Activated T-cell treated with anti-CD3 and anti-CD28 coated beads, Interleukin-2, amount 50 U/mL, for 24 hours (primary cell): ENCODE measurements at regions not wholly inside any gene's neighbourhood (a gene's known extent, or its start where the extent isn't known, plus 50 kb on each side); places are given as distances from the start of the nearest gene placed in this dataset.
"Not testable (repeated sequence)": the region's sequence is repeated elsewhere in the genome, so short reads cannot be mapped to it uniquely, and the experiment has no call there.

ENCODE experiments used
- DNase-seq: peaks from one replicate; pipeline ENCODE4 v3.0.0-alpha.2; 2020
- H3K27ac Mint-ChIP-seq: 2 replicates; pipeline ENCODE4 v1.8.0; 2020; ENCODE audit warnings: mild to moderate bottlenecking, mixed read lengths
- H3K27me3 Mint-ChIP-seq: 2 replicates; pipeline ENCODE4 v1.8.0; 2020; ENCODE audit warnings: mixed read lengths
- H3K36me3 Mint-ChIP-seq: 2 replicates; pipeline ENCODE4 v1.8.0; 2020; ENCODE audit warnings: low read depth, mixed read lengths
- H3K4me1 Mint-ChIP-seq: 2 replicates; pipeline ENCODE4 v1.8.0; 2020; ENCODE audit warnings: low read depth, mixed read lengths
- H3K4me3 Mint-ChIP-seq: 2 replicates; pipeline ENCODE4 v1.8.0; 2020; ENCODE audit warnings: mild to moderate bottlenecking, moderate library complexity, mixed read lengths
- H3K9me3 Mint-ChIP-seq: 2 replicates; pipeline ENCODE4 v1.8.0; 2020; ENCODE audit warnings: mixed read lengths

DNA sequence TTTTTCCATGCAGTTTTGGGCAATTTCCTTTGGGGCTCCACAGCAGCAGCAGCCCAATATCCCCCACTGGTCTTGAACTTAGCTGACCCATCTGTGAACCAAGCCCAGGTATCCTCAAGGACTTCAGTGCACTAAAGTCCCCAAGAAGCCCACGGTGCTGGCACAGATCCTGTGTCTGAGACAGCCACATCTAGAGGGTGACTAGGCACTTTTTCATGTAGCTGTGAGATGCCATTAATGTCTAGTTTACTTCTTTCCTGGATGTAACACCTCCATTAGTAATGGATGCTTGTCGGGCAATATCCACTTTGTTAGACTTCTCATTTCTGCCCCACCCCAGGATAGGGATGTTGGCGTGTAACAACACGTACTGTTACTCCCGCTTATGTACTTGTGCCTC lies 117.9 kb downstream of the GPCPD1 start:
- H3K4me1 Mint-ChIP-seq = no peaks in the 10 kb centered on the region

DNA sequence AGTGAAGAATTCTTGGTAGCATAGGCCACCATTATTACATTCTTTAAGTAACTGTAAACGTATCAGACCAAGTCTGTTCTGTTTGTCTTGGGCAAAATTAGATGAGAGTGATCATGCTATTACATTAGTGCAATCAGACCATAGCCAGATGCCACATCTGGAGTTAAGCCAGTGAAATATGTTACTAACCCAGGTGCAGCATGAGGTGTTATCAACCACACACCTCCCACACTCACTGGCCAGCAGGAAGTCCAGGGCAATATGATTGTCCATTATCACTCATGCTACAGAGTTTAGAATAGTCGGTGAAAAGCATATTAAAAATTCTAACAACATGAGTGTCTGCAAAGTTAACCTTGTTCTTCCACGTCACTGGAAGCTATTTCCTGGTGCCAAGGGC lies 119.4 kb downstream of the GPCPD1 start:
- no peak for DNase-seq
- no peak overlapping the region for H3K4me3 Mint-ChIP-seq
- no peaks in the 10 kb centered on the region for H3K9me3 Mint-ChIP-seq
- H3K4me1 Mint-ChIP-seq = peaks cover 6% of the 10 kb centered on the region
- H3K27me3 Mint-ChIP-seq = peaks cover 19% of the 10 kb centered on the region
- no peak overlapping the region for H3K27ac Mint-ChIP-seq
- no peaks in the 10 kb centered on the region for H3K36me3 Mint-ChIP-seq

More for the DNA sequence above, 117.9 kb downstream of the GPCPD1 start:
- no peaks in the 10 kb centered on the region for H3K9me3 Mint-ChIP-seq
- H3K4me3 Mint-ChIP-seq = no peak overlapping the region
- no peaks in the 10 kb centered on the region for H3K36me3 Mint-ChIP-seq
- DNase-seq = no peak
- H3K27me3 Mint-ChIP-seq = peaks cover 7% of the 10 kb centered on the region
- no peak overlapping the region for H3K27ac Mint-ChIP-seq

DNA sequence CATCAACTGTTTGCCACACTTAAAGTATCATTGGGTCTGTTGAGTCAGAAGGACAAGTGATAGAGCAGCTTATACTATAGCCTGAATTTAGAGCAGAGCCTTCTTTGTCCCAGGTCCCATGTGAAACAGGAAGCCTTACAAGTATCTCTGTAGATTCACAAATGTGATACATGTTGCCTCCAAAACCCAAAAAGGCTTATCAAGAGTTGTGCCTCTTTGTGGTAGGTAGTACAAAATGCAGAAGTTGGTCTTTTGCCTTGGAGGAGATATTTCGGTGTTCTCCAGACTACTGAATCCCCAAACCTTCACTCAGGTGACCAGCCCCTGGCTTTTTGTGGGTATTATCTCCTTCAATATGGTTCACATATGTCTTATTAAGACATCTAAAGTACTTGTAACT lies 121.2 kb downstream of the GPCPD1 start:
- Mint-ChIP-seq H3K36me3 (no peaks in the 10 kb centered on the region), H3K9me3 (no peaks in the 10 kb centered on the region), H3K4me1 (peaks cover 12% of the 10 kb centered on the region), H3K27ac (no peak overlapping the region), H3K27me3 (peaks cover 24% of the 10 kb centered on the region), H3K4me3 (no peak overlapping the region)
- no peak for DNase-seq

DNA sequence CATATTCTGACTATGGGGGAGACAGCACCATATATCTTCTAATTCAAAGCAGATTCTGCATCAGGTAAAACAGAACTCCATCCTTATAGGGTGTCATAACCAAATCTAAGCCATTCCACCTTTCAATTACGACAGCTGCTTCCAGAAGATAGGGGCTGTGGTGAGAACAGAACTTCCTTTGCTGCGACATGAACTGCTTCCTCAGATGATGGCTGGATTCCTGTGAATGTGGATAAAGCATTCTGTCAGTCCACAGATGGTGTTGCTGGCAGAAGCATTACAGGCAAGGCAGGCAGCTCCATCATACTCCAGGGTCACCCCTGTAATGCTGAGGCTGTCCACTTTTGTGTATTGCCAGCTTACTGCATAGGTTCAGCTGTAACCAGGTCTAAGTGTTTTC lies 122.0 kb downstream of the GPCPD1 start:
- no peak overlapping the region for H3K27ac Mint-ChIP-seq
- H3K9me3 Mint-ChIP-seq = no peaks in the 10 kb centered on the region
- no peak for DNase-seq
- no peak overlapping the region for H3K4me3 Mint-ChIP-seq
- peaks cover 24% of the 10 kb centered on the region for H3K27me3 Mint-ChIP-seq
- no peaks in the 10 kb centered on the region for H3K36me3 Mint-ChIP-seq
- H3K4me1 Mint-ChIP-seq = peaks cover 12% of the 10 kb centered on the region

DNA sequence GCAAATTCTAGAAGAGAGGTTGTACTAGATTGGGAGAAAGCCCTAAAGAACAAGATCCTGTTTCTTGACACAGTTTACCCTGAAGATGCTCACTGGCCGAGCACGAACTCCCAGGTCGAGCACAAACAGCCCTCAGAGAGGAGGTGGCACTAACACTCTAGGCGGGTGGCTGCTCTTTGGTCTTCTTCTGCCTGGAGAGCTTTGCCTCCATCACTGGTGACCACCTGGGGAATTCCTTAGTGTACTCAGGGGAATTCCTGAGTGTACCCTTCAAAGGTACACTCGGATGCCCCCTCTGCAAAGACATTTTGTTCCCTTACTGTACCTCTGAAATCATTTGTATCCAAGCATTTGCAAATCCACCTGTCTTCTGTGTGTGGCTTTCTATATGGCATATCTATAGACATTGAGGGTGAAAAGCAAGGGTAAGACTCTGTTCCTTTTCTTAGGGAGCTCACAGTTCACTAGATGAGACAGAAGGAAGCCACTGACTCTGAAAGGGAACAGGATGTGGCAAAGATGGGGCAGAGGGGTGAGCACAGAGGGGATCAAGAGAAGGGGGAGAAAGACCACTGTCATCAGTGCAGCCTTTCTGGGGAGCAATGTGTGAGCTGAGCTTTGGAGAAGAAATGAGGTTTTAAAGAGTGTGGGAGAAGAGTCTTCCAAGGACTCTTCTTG lies 124.3 kb downstream of the GPCPD1 start:
- Mint-ChIP-seq H3K4me1 (peaks cover 12% of the 10 kb centered on the region), H3K4me3 (no peak overlapping the region), H3K36me3 (no peaks in the 10 kb centered on the region), H3K27me3 (peaks cover 24% of the 10 kb centered on the region), H3K9me3 (no peaks in the 10 kb centered on the region), H3K27ac (no peak overlapping the region)
- no peak for DNase-seq

DNA sequence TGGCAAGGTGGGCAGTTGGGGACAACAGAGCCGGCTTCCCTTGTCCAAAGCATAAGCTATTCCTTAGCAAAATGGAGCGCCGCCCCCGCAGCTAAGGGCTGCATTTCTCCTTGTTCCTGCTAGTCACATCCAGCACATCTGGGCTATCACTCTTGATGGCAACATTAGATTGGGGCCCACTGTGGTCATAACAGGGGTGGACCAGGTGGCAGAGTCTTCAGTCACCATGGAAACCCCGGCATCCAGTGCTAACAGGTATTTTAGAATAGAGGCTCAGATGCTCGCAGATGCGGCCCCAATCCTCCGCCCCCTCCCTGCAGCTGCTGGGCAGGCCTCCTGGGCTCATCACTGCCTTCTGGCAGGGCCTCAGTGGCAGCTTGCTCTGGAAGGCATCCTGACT lies 125.9 kb downstream of the GPCPD1 start:
- peaks cover 24% of the 10 kb centered on the region for H3K27me3 Mint-ChIP-seq
- H3K36me3 Mint-ChIP-seq = no peaks in the 10 kb centered on the region
- no peaks in the 10 kb centered on the region for H3K9me3 Mint-ChIP-seq
- H3K4me1 Mint-ChIP-seq = peaks cover 12% of the 10 kb centered on the region
- no peak overlapping the region for H3K4me3 Mint-ChIP-seq
- no peak overlapping the region for H3K27ac Mint-ChIP-seq
- DNase-seq = no peak

DNA sequence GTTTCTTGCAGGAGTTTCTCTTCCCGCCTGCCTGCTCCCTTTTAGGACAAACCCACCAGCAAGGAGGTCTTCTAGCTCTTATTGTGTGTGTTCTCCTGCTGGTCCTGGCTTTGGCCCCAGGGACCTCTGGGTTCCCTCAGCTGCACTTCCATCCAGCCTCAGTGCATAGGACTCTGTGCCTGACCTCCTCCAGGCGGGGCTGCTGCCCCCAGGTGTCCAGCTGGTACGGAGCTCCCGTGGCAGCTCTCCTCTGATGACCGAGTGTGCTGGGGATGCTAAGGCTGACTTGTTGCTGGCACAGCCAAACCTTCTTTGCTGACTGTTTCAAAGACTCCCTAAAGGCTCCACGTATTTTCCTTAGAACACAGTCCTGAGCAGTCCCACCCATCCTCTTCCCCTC lies 126.5 kb downstream of the GPCPD1 start:
- no peak overlapping the region for H3K27ac Mint-ChIP-seq
- no peaks in the 10 kb centered on the region for H3K36me3 Mint-ChIP-seq
- no peaks in the 10 kb centered on the region for H3K9me3 Mint-ChIP-seq
- H3K27me3 Mint-ChIP-seq = peaks cover 24% of the 10 kb centered on the region
- H3K4me1 Mint-ChIP-seq = peaks cover 12% of the 10 kb centered on the region
- no peak for DNase-seq
- H3K4me3 Mint-ChIP-seq = no peak overlapping the region

DNA sequence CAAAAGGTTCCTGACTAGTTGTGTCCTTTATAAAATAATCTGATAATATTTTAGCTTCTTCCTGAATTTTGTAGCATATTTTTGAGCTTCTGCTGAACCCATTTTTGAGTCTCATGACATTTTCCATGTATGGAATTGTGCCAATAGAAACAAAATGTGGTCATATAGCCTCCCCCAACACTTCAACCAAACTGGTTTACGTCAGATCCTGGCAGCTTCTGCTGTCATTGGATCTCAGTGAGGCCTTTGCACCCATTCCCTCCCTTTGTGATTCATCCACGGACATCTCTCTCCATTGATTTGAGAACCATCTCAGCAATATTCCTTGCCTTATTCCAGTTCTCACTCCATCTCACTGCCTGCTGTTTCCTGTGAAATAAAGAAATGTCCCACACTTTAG lies 128.0 kb downstream of the GPCPD1 start:
- Mint-ChIP-seq H3K27me3 (peaks cover 18% of the 10 kb centered on the region), H3K36me3 (no peaks in the 10 kb centered on the region), H3K4me1 (peaks cover 15% of the 10 kb centered on the region), H3K27ac (no peak overlapping the region), H3K4me3 (no peak overlapping the region), H3K9me3 (no peaks in the 10 kb centered on the region)
- no peak for DNase-seq

DNA sequence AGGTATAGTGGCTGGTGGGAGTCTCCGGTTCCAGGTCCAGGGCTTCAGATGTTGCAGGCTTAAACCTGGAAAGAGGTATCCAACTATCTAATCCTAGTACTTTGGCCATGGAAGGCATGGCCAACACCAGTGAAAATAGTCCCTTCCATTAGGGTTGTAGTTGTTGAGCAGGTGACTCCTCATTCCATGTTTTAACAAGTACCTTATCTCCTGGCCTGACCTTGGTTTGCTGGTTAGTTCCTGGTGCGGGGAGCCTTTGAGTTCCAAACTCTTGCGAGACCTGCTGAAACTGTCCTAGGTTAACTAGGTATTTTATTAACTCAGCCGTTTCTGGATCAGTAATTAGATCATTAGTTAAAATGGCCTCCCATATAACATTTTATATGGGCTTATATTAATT lies 128.9 kb downstream of the GPCPD1 start:
- H3K36me3 Mint-ChIP-seq = no peaks in the 10 kb centered on the region
- peaks cover 10% of the 10 kb centered on the region for H3K27me3 Mint-ChIP-seq
- no peak overlapping the region for H3K4me3 Mint-ChIP-seq
- peaks cover 13% of the 10 kb centered on the region for H3K4me1 Mint-ChIP-seq
- DNase-seq = no peak
- H3K9me3 Mint-ChIP-seq = no peaks in the 10 kb centered on the region
- no peak overlapping the region for H3K27ac Mint-ChIP-seq

DNA sequence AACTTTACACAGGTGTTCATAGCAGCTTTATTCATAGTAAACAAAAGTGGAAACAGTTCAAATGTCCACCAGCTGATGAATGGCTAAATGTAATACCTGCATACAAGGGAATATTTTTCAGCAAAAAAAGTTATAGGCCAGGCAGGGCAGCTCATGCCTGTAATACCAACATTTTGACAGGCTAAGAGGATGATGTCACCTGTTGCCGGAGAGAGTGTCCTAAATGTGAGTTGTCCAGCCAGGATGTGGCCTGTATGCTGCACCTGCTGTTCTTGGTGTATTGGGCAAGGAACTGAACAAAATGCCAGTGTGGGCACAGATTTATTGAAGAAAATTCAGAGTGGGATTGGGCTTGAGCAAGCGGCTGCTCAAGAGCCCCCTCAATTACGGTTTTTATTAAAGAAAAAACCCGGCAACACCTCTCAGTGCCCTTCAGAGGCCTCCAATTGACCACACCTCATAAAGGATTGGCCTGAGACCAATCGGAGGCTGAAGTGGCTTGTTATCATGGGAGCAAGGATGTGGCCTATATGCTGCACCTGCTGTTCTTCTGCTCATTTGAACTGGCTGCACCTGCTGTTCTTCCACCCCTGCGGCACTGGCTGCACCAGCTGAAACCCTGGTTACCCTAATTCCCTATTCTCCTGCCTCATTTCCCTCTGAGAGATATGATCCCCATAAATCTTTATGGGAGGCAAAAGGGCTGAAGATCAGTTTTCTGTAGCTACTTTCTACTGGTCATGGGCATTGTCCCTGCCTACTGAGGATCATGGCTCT lies 129.8 kb downstream of the GPCPD1 start:
- H3K4me1 Mint-ChIP-seq = peaks cover 5% of the 10 kb centered on the region
- no peak overlapping the region for H3K27ac Mint-ChIP-seq
- H3K4me3 Mint-ChIP-seq = no peak overlapping the region
- H3K27me3 Mint-ChIP-seq = peaks cover 6% of the 10 kb centered on the region
- H3K36me3 Mint-ChIP-seq = no peaks in the 10 kb centered on the region
- no peak for DNase-seq
- no peaks in the 10 kb centered on the region for H3K9me3 Mint-ChIP-seq

DNA sequence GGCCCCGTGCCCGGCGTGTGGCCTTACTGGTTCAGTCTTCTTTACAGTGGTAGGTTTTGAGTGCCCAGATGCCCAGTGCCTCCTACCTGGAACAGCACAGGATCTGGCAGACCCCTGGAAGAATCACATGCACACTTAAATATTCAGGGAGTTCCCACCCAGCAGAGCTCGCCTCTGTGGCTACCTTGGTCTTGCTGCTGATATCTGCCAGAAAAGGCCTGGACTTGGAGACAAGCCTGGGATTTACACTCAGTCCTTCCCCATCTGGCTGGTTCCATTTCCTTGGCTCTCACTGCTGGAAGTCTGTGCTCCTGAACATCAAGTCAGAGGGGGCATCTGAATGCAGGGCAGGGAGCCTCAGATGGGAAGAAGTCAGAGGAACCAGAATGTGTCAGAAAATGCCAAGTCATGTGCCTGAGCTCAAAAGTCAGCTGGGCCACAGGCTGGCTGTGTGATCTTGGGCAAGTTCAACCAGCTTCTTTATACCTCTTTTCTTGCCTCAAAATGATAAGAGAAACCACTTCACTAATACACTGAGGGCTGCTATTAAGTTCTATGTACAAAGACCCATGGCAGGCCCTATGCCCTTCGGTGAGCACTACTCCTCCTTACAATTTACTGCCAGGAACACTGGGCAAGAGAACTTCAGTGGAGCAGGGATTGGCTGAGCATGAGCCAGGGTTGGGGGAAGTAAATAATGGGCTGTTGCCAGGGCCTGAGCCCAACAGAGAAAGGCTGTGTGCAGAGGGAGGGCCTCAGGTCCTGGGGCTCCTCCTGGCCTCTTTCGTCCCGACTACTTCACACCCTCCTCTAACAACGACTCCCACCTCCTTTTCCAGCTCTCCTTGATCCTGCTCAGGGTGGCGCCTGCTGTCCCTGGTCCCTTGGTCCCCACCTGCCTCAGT lies 135.9 kb downstream of the GPCPD1 start:
- no peaks in the 10 kb centered on the region for H3K36me3 Mint-ChIP-seq
- peaks cover 3% of the 10 kb centered on the region for H3K4me1 Mint-ChIP-seq
- no peak overlapping the region for H3K4me3 Mint-ChIP-seq
- no peak overlapping the region for H3K27ac Mint-ChIP-seq
- H3K27me3 Mint-ChIP-seq = no peaks in the 10 kb centered on the region
- no peak for DNase-seq
- no peaks in the 10 kb centered on the region for H3K9me3 Mint-ChIP-seq

DNA sequence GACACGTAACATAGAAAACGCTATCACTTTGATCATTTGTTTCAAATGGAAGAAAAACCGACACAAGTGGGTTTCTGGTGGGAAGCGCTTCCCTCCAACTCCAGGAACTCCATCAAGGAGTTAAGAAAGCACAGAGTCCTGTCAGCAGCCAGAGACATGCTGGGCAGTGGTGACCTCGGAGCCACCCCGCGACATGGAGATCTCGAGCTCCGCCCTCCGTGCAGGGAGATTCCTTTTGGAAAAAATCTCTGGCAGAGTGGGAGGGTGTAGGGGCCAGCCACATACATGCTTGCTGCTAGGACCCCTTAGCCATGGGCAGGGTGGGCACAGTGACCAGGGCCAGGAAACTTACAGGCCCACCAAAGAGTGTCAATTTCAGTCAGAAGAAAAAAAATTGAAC lies 138.9 kb downstream of the GPCPD1 start:
- not testable (repeated sequence) for H3K27ac Mint-ChIP-seq, H3K9me3 Mint-ChIP-seq, H3K27me3 Mint-ChIP-seq, DNase-seq, H3K4me1 Mint-ChIP-seq, H3K36me3 Mint-ChIP-seq, H3K4me3 Mint-ChIP-seq

DNA sequence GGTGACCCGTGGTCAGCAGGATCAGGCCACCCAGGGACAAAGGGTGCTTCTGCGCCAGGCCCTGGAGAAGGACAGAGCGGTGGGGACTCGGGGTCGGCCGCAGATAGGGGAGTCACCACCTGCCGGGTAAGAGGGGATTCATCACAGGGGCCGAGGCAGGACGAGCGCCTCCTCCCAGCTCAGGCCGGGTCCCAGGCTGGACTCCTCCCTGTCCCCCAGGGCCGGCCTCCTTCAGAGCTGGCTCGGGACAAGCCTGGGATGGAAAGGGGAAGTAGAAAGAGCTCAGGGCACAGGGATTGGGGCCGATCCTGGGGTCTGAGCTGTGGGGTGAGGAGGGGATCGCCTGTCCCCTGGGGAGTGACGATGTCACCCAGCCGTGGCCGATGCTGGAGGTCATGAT lies 139.4 kb downstream of the GPCPD1 start:
- Mint-ChIP-seq H3K27ac (no peak overlapping the region), H3K36me3 (no peaks in the 10 kb centered on the region), H3K4me3 (no peak overlapping the region), H3K27me3 (peaks cover 13% of the 10 kb centered on the region), H3K9me3 (no peaks in the 10 kb centered on the region), H3K4me1 (no peaks in the 10 kb centered on the region)
- DNase-seq = no peak

DNA sequence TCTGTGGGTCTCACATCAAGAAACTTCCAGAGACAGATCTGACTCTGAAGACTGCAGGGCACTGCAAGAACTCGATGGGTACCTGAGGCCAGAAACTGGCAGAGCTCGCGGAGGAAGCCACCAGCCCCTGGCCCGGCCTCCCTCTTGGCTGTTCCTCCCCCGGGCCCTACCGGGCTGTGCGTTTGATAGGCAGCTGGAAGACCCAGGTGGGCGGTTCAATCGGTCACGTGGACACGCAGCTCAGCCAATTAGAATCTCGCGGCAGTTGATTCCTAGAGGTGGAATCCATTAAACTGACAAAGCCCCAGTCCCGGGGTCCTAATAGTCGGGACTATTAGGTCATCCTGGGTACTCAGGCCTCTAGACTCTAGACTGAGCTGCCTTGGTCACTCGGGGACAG lies 139.9 kb downstream of the GPCPD1 start:
- Mint-ChIP-seq H3K9me3 (no peaks in the 10 kb centered on the region), H3K27me3 (peaks cover 14% of the 10 kb centered on the region), H3K36me3 (no peaks in the 10 kb centered on the region), H3K4me1 (no peaks in the 10 kb centered on the region), H3K27ac (no peak overlapping the region), H3K4me3 (no peak overlapping the region)
- DNase-seq = no peak

DNA sequence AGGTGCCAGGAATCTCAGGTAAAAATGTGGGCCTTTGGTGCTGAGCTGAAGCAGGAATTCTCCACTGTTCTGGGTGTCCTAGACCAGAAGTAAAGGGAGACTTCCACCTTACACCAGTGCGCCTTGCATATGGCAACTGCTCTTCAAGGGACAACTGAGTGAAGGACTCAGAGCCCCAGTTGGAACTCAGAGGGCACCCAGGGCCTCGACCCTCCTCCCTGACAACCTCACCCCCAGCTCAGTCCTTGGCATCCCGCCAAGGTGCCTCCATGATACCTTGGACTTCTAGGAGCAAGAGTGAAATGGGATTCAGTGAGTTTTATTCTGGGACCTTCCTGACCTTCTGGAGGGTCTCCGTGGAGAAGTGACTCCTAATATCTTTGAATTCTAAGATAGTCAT lies 140.3 kb downstream of the GPCPD1 start:
- Mint-ChIP-seq H3K27me3 (peaks cover 19% of the 10 kb centered on the region), H3K9me3 (no peaks in the 10 kb centered on the region), H3K4me1 (no peaks in the 10 kb centered on the region), H3K36me3 (no peaks in the 10 kb centered on the region), H3K4me3 (no peak overlapping the region), H3K27ac (no peak overlapping the region)
- no peak for DNase-seq
